Vagina (tissue), 2 donors: ENCODE measurements at regions not wholly inside any gene's neighbourhood (a gene's known extent, or its start where the extent isn't known, plus 50 kb on each side); places are given as distances from the start of the nearest gene placed in this dataset.

ENCODE experiments used
- DNase-seq, 2 donors: peaks; one replicate each; pipeline ENCODE4 v3.0.0-alpha.2; 2017; ENCODE audit errors: extremely low spot score in 2 of 2
- H3K27ac ChIP-seq: fragments of 200-600 bp; sonication (generic); one replicate; pipeline ENCODE4 v1.5.1; 2019
- H3K27me3 ChIP-seq: fragments of 200-600 bp; sonication (generic); one replicate; pipeline ENCODE4 v1.5.1; 2019
- H3K36me3 ChIP-seq, 2 donors: fragments of 200-600 bp; sonication (generic); one replicate each; pipeline ENCODE4 v1.5.1; 2017 to 2019
- H3K4me1 ChIP-seq: fragments of 200-600 bp; sonication (generic); one replicate; pipeline ENCODE4 v1.5.1; 2019
- H3K4me3 ChIP-seq, 2 donors: fragments of 200-600 bp; sonication (generic); 1 replicate in 1 of 2; 2 replicates in 1 of 2; pipeline ENCODE4 v1.5.1; 2016 to 2019
- H3K9me3 ChIP-seq: fragments of 200-600 bp; sonication (generic); one replicate; pipeline ENCODE4 v1.5.1; 2019
- CTCF ChIP-seq, 3 experiments: fragments of 450-650 bp in 2 of 3; fragments of 200-600 bp in 1 of 3; sonication (generic) in 1 of 3; IDR thresholded peaks; one replicate each; pipeline ENCODE4 v1.5.1; 2017 to 2019; ENCODE audit warnings: antibody characterized with exemption in 3 of 3, mild to moderate bottlenecking in 2 of 3, moderate library complexity in 2 of 3
- POLR2A ChIP-seq, 2 donors: fragments of 450-650 bp; IDR thresholded peaks; one replicate each; pipeline ENCODE4 v1.6.1; 2017; ENCODE audit warnings: antibody characterized with exemption in 2 of 2, mild to moderate bottlenecking in 2 of 2, moderate library complexity in 2 of 2
- POLR2AphosphoS5 ChIP-seq, 2 donors: sonication (generic); formaldehyde crosslinking; IDR thresholded peaks; one replicate each; pipeline ENCODE4 v1.9.0; 2017; ENCODE audit warnings: antibody characterized with exemption in 2 of 2, mild to moderate bottlenecking in 2 of 2, low read depth in 1 of 2; ENCODE audit not compliant: insufficient read depth in 1 of 2
- intact Hi-C: fragments of 100-400 bp; cut with DNase I; formaldehyde crosslinking; loops from one replicate; pipeline ENCODE4 v1.15.1; 2023

DNA sequence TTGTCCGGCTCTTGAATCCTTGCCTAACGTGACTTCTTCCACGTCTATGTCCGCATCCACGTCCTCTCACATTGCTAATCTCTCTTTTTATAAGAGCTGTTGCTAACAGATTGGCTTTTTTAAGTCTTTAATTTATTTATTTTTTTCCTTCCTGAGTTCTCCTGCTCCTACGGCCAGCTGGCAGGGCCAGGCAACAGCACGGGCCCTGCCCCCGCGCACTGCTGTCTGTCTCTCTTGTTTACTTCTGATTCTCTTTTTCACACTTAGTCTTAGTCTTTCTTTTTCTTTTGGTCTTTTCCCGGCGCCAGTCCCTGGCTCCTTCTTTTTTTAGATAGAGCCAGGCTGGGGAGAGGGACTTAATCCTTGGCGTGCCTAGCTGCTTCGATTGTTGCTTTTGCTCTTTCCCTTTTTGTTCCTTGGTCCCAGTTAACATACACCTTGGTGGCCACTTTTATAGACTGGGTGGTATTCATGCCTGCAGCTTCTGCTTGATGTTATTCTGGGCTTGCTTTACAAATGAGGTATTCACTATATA is 53.2 kb upstream of the RBMX start:
- Histone ChIP-seq H3K27me3 (no peaks in the 10 kb centered on the region), H3K27ac (peak overlapping the region; percentile 6), H3K4me3 (peak overlapping the region in 1 of 2 donors; percentile 23), H3K9me3 (no peaks in the 10 kb centered on the region), H3K36me3 (no peaks in the 10 kb centered on the region), H3K4me1 (no peaks in the 10 kb centered on the region)
- TF ChIP-seq CTCF (IDR thresholded peaks at IDR 0.05) (no peak), POLR2A (IDR thresholded peaks at IDR 0.05) (no peak), POLR2AphosphoS5 (IDR thresholded peaks at IDR 0.05; ENCODE audit: insufficient read depth in 1 of 2, low read depth in 1 of 2) (no peak)
- intact Hi-C loops = no loop called here
- DNase-seq = no peak

DNA sequence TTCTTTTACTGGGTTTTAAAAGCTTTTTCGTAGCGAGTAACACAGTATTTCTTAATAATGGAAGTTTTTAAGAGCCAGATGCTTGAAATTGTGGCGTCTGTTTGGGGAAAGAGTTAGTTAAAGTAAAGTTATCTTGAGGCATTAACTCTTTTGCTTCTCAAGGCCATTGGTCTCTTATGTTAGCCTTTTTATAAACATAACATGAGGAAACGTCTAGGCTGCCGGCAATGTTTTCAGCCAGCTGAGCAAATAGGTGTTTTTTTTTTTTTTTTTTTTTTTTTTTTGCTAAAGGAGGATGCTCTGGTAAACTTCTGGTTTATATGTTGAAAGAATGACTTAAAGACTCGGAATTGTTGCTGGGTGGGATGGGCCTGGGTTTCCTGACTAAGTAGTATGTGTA is 51.1 kb upstream of the RBMX start:
- DNase-seq = no peak
- H3K4me3 ChIP-seq = no peak overlapping the region
- no peaks in the 10 kb centered on the region for H3K4me1 ChIP-seq
- no peak for TF ChIP-seq POLR2AphosphoS5 (IDR thresholded peaks at IDR 0.05; ENCODE audit: insufficient read depth in 1 of 2, low read depth in 1 of 2)
- no peak for TF ChIP-seq CTCF (IDR thresholded peaks at IDR 0.05)
- TF ChIP-seq POLR2A (IDR thresholded peaks at IDR 0.05) = no peak
- no peaks in the 10 kb centered on the region for H3K9me3 ChIP-seq
- intact Hi-C loops = no loop called here
- no peaks in the 10 kb centered on the region for H3K27me3 ChIP-seq
- no peaks in the 10 kb centered on the region for H3K36me3 ChIP-seq
- H3K27ac ChIP-seq = no peak overlapping the region
